ENCODE measurements at regions not wholly inside any gene's neighbourhood (a gene's known extent, or its start where the extent isn't known, plus 50 kb on each side); places are given as distances from the start of the nearest gene placed in this dataset.

GRCh38 chr7:96789914-96790313, 80.3 kb upstream of the SEM1 start:
- TF ChIP-seq CTCF (IDR thresholded peaks at IDR 0.05; ENCODE audit: low read depth, low read length), result no peak
- no peak for TF ChIP-seq POLR2A (IDR thresholded peaks at IDR 0.05; ENCODE audit: extremely low read depth, insufficient read length)

Data from NB4 (cell line).